ENCODE measurements at regions not wholly inside any gene's neighbourhood (a gene's known extent, or its start where the extent isn't known, plus 50 kb on each side); places are given as distances from the start of the nearest gene placed in this dataset.

DNA sequence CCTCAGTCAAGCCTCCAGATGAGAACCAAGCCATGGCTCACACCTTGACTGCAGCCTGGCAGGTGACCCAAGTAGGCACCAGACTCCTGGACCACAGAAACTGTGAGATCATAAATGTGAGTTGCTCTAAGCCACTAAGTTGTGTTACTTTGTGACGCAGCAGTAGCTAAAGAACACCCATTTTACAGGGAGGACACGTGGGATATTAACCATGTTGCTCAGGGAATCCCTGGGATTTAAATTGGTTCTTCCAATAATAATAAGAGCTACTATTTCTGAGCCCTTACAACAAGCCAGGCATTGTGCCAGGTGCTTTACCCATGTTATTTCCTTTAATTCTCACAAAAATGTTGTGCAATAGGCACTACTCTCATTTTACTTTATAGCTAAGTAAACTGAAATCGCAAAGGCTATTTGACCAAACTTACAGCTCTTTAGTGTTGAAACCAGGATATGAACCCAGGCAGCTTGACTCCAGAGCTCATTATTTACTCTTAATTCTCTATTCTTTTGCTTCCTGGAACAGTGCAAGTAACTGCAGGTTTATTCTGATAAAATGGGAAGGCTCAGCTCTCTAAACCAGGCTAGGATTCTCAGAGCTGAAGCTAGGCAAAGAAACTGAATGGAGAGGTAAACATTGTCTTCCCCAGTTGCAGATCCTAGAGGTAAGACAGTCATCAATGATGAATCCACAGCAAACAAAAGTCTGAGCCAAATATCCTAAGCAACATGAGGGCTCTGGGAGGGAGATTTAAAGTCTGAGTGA is 294.4 kb downstream of the KBTBD8 start:
- TF ChIP-seq EZH2 (optimal IDR thresholded peaks at IDR 0.05; ENCODE audit: low read depth, low read length) (no peak), EZH2phosphoT487 (IDR thresholded peaks at IDR 0.05; ENCODE audit: low read length) (no peak)
- TF ChIP-seq, protein P1, sequence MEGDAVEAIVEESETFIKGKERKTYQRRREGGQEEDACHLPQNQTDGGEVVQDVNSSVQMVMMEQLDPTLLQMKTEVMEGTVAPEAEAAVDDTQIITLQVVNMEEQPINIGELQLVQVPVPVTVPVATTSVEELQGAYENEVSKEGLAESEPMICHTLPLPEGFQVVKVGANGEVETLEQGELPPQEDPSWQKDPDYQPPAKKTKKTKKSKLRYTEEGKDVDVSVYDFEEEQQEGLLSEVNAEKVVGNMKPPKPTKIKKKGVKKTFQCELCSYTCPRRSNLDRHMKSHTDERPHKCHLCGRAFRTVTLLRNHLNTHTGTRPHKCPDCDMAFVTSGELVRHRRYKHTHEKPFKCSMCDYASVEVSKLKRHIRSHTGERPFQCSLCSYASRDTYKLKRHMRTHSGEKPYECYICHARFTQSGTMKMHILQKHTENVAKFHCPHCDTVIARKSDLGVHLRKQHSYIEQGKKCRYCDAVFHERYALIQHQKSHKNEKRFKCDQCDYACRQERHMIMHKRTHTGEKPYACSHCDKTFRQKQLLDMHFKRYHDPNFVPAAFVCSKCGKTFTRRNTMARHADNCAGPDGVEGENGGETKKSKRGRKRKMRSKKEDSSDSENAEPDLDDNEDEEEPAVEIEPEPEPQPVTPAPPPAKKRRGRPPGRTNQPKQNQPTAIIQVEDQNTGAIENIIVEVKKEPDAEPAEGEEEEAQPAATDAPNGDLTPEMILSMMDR (IDR thresholded peaks at IDR 0.05; ENCODE audit: low read length) = no peak
- DNase-seq = no peak
- Histone ChIP-seq H3K9me2 (replicated peaks; ENCODE audit: insufficient read depth, low read length) (no peaks in the 10 kb centered on the region), H3K9me3 (replicated peaks; ENCODE audit: insufficient read depth, low read length) (no peaks in the 10 kb centered on the region), H4K20me1 (ENCODE audit: insufficient read depth, low read length) (no peaks in the 10 kb centered on the region), H3K27ac (ENCODE audit: low read length) (no peak overlapping the region), H3K27me3 (replicated peaks; ENCODE audit: insufficient read depth, low read length) (no peaks in the 10 kb centered on the region), H3K9ac (ENCODE audit: low read length) (no peak overlapping the region), H3K4me3 (ENCODE audit: low read length) (no peak overlapping the region), H2AFZ (ENCODE audit: low read length) (no peak overlapping the region), H3K79me2 (ENCODE audit: low read length) (no peaks in the 10 kb centered on the region), H3K36me3 (replicated peaks; ENCODE audit: insufficient read depth, low read length) (no peaks in the 10 kb centered on the region), H3K4me1 (ENCODE audit: low read length) (no peaks in the 10 kb centered on the region), H3F3A (ENCODE audit: insufficient read depth, low read length) (no peaks in the 10 kb centered on the region), H3K4me2 (ENCODE audit: low read depth, low read length) (no peak overlapping the region)

DNA sequence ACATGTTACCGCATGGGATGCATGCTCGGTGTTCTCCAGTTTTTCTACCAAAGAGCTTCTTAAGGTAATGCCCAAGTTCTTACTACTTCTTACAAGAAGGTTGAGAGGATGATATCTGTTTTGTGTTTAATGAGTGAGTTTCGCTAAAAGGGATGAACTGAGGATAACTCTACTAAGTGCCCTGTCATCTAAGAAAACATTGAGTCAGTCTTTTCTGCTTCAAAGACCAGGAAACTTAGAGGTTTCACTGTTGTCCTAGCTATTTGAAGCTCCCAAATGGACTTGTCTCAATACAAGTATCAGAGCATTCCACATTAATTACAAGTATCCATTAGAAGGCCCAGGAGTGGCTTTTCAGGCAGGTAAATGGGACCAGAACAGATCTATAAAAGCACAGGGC is 296.2 kb downstream of the KBTBD8 start:
- Histone ChIP-seq H3F3A (ENCODE audit: insufficient read depth, low read length) (no peaks in the 10 kb centered on the region), H3K4me3 (ENCODE audit: low read length) (no peak overlapping the region), H3K4me1 (ENCODE audit: low read length) (no peaks in the 10 kb centered on the region), H3K9me2 (replicated peaks; ENCODE audit: insufficient read depth, low read length) (no peaks in the 10 kb centered on the region), H3K4me2 (ENCODE audit: low read depth, low read length) (no peak overlapping the region), H2AFZ (ENCODE audit: low read length) (no peak overlapping the region), H3K27ac (ENCODE audit: low read length) (no peak overlapping the region), H3K9me3 (replicated peaks; ENCODE audit: insufficient read depth, low read length) (no peaks in the 10 kb centered on the region), H3K36me3 (replicated peaks; ENCODE audit: insufficient read depth, low read length) (no peaks in the 10 kb centered on the region), H3K9ac (ENCODE audit: low read length) (no peak overlapping the region), H4K20me1 (ENCODE audit: insufficient read depth, low read length) (no peaks in the 10 kb centered on the region), H3K79me2 (ENCODE audit: low read length) (no peaks in the 10 kb centered on the region), H3K27me3 (replicated peaks; ENCODE audit: insufficient read depth, low read length) (no peaks in the 10 kb centered on the region)
- no peak for TF ChIP-seq EZH2phosphoT487 (IDR thresholded peaks at IDR 0.05; ENCODE audit: low read length)
- TF ChIP-seq, protein P1 (IDR thresholded peaks at IDR 0.05; ENCODE audit: low read length) = no peak
- no peak for TF ChIP-seq EZH2 (optimal IDR thresholded peaks at IDR 0.05; ENCODE audit: low read depth, low read length)
- DNase-seq = no peak

DNA sequence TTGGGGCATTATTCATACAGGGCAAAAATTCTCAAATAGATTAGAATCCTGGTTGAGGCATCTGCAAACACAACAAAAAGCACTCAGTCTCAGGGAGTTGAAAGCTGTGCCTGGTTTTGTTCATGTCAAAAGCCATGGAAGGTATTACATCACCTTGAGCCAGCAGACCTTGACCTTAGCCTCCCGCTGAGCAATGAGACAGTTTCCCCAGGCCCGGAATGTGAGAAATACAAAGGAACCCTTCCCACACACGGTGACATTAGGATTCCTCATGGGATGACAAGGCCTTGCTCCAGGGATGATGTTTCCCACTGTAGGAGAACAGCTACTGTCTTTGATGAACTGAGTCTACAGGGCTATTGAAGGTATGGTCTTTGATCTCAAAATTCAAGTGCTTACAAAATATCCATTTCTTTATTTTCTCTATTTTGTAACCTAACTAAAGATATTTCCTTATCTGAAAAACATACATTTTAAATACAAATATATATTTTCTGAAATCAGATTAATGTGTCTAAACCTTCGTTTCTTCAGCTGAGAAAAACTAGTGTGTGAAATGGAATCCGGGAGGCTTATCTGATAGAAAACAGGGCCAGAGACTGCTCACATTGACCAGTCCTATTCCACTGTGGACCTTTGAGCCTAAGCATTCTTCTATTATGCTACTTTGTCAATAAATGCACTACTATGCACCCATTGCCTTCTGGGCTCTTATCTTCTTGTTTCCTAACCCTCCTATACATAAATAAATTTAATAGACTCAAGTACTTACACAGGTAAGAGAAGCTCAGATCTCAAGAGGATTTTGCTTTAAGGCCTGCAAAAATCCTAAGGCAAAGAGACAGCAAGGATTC is 298.2 kb downstream of the KBTBD8 start:
- no peak for DNase-seq
- Histone ChIP-seq H3K9ac (ENCODE audit: low read length) (no peak overlapping the region), H3K36me3 (replicated peaks; ENCODE audit: insufficient read depth, low read length) (no peaks in the 10 kb centered on the region), H3K4me1 (ENCODE audit: low read length) (no peaks in the 10 kb centered on the region), H3K9me2 (replicated peaks; ENCODE audit: insufficient read depth, low read length) (no peaks in the 10 kb centered on the region), H3K79me2 (ENCODE audit: low read length) (no peaks in the 10 kb centered on the region), H3K9me3 (replicated peaks; ENCODE audit: insufficient read depth, low read length) (no peaks in the 10 kb centered on the region), H3K4me3 (ENCODE audit: low read length) (no peak overlapping the region), H2AFZ (ENCODE audit: low read length) (no peak overlapping the region), H3K27ac (ENCODE audit: low read length) (no peak overlapping the region), H4K20me1 (ENCODE audit: insufficient read depth, low read length) (no peaks in the 10 kb centered on the region), H3F3A (ENCODE audit: insufficient read depth, low read length) (no peaks in the 10 kb centered on the region), H3K27me3 (replicated peaks; ENCODE audit: insufficient read depth, low read length) (no peaks in the 10 kb centered on the region), H3K4me2 (ENCODE audit: low read depth, low read length) (no peak overlapping the region)
- TF ChIP-seq EZH2phosphoT487 (IDR thresholded peaks at IDR 0.05; ENCODE audit: low read length) = no peak
- TF ChIP-seq, protein P1 (IDR thresholded peaks at IDR 0.05; ENCODE audit: low read length) = no peak
- no peak for TF ChIP-seq EZH2 (optimal IDR thresholded peaks at IDR 0.05; ENCODE audit: low read depth, low read length)

Data from MM.1S (cell line).